ENCODE measurements at regions not wholly inside any gene's neighbourhood (a gene's known extent, or its start where the extent isn't known, plus 50 kb on each side); places are given as distances from the start of the nearest gene placed in this dataset.
"Not testable (repeated sequence)": the region's sequence is repeated elsewhere in the genome, so short reads cannot be mapped to it uniquely, and the experiment has no call there.

- DNase-seq (ENCODE audit: low read depth in 2 of 2) = no peak
Measured at GRCh38 chr9:7347556-7347955, 452.0 kb downstream of the DMAC1 start.

- no peak for DNase-seq (ENCODE audit: low read depth in 2 of 2)
Measured at GRCh38 chr9:7346144-7346543, 453.4 kb downstream of the DMAC1 start.

GRCh38 chr9:7342736-7343135, 456.8 kb downstream of the DMAC1 start:
- DNase-seq (ENCODE audit: low read depth in 2 of 2) = no peak

- DNase-seq (ENCODE audit: low read depth in 2 of 2) = no peak
Measured at GRCh38 chr9:7342229-7342628, 457.3 kb downstream of the DMAC1 start.

GRCh38 chr9:7341571-7341970, 458.0 kb downstream of the DMAC1 start:
- DNase-seq (ENCODE audit: low read depth in 2 of 2) = no peak

- no peak for DNase-seq (ENCODE audit: low read depth in 2 of 2)
Measured at GRCh38 chr9:7340451-7340850, 459.1 kb downstream of the DMAC1 start.

- DNase-seq (ENCODE audit: low read depth in 2 of 2) = no peak
Measured at GRCh38 chr9:7338586-7339281, 460.8 kb downstream of the DMAC1 start.

- no peak for DNase-seq (ENCODE audit: low read depth in 2 of 2)
Measured at GRCh38 chr9:7336356-7337065, 463.1 kb downstream of the DMAC1 start.

- no peak for DNase-seq (ENCODE audit: low read depth in 2 of 2)
Measured at GRCh38 chr9:7333719-7334118, 465.9 kb downstream of the DMAC1 start.

- DNase-seq (ENCODE audit: low read depth in 2 of 2) = no peak
Measured at GRCh38 chr9:7332780-7333179, 466.8 kb downstream of the DMAC1 start.

- no peak for DNase-seq (ENCODE audit: low read depth in 2 of 2)
Measured at GRCh38 chr9:7328453-7328852, 471.1 kb downstream of the DMAC1 start.

GRCh38 chr9:7325995-7326394, 473.6 kb downstream of the DMAC1 start:
- DNase-seq (ENCODE audit: low read depth in 2 of 2) = no peak

- DNase-seq (ENCODE audit: low read depth in 2 of 2) = no peak
Measured at GRCh38 chr9:7324152-7324598, 475.4 kb downstream of the DMAC1 start.

GRCh38 chr9:7320841-7321240, 478.7 kb downstream of the DMAC1 start:
- no peak for DNase-seq (ENCODE audit: low read depth in 2 of 2)

GRCh38 chr9:7320139-7320538, 479.4 kb downstream of the DMAC1 start:
- DNase-seq (ENCODE audit: low read depth in 2 of 2) = no peak

- DNase-seq (ENCODE audit: low read depth in 2 of 2) = no peak
Measured at GRCh38 chr9:7318920-7319319, 480.7 kb downstream of the DMAC1 start.

GRCh38 chr9:7316967-7317366, 482.6 kb downstream of the DMAC1 start:
- no peak for DNase-seq (ENCODE audit: low read depth in 2 of 2)

- DNase-seq (ENCODE audit: low read depth in 2 of 2) = no peak
Measured at GRCh38 chr9:7316166-7316795, 483.3 kb downstream of the DMAC1 start.

- DNase-seq (ENCODE audit: low read depth in 2 of 2) = no peak
Measured at GRCh38 chr9:7315746-7316145, 483.8 kb downstream of the DMAC1 start.

GRCh38 chr9:7315116-7315515, 484.5 kb downstream of the DMAC1 start:
- DNase-seq (ENCODE audit: low read depth in 2 of 2) = no peak

- DNase-seq (ENCODE audit: low read depth in 2 of 2) = no peak
Measured at GRCh38 chr9:7313389-7313788, 486.2 kb downstream of the DMAC1 start.

GRCh38 chr9:7309051-7309450, 490.5 kb downstream of the DMAC1 start:
- DNase-seq (ENCODE audit: low read depth in 2 of 2) = not testable (repeated sequence)

GRCh38 chr9:7305677-7306076, 493.9 kb downstream of the DMAC1 start:
- DNase-seq (ENCODE audit: low read depth in 2 of 2) = no peak
